ENCODE measurements at regions not wholly inside any gene's neighbourhood (a gene's known extent, or its start where the extent isn't known, plus 50 kb on each side); places are given as distances from the start of the nearest gene placed in this dataset.

- 0 out of 2 replicates have a peak, but pooled peaks cover 6% of the 10 kb centered on the region for H3K4me1 ChIP-seq (ENCODE audit: insufficient read depth)
- H3K27ac ChIP-seq (ENCODE audit: low read depth): no peak overlapping the region
- H2AFZ ChIP-seq: no peak overlapping the region
- H3K36me3 ChIP-seq (ENCODE audit: insufficient read depth): no peaks in the 10 kb centered on the region
- Mint-ChIP-seq H3K4me1 (no peaks in the 10 kb centered on the region; the same call in 2 of the 3 replicates), H3K27me3 (ENCODE audit: insufficient read depth, low read depth, poor library complexity) (peaks cover 5% of the 10 kb centered on the region), H3K36me3 (ENCODE audit: low read depth) (no peaks in the 10 kb centered on the region), H3K27ac (no peak overlapping the region), H3K4me3 (no peak overlapping the region), H3K9me3 (no peaks in the 10 kb centered on the region)
- TF ChIP-seq EZH2 (IDR thresholded peaks at IDR 0.05; ENCODE audit: low read depth, unreplicated experiment): no peak
- no peak for TF ChIP-seq CREB1 (CRISPR knock-in tag; IDR thresholded peaks at IDR 0.05; ENCODE audit: low read depth)
- no peak for TF ChIP-seq JUNB (IDR thresholded peaks at IDR 0.05; ENCODE audit: unreplicated experiment)
- TF ChIP-seq, protein P1, sequence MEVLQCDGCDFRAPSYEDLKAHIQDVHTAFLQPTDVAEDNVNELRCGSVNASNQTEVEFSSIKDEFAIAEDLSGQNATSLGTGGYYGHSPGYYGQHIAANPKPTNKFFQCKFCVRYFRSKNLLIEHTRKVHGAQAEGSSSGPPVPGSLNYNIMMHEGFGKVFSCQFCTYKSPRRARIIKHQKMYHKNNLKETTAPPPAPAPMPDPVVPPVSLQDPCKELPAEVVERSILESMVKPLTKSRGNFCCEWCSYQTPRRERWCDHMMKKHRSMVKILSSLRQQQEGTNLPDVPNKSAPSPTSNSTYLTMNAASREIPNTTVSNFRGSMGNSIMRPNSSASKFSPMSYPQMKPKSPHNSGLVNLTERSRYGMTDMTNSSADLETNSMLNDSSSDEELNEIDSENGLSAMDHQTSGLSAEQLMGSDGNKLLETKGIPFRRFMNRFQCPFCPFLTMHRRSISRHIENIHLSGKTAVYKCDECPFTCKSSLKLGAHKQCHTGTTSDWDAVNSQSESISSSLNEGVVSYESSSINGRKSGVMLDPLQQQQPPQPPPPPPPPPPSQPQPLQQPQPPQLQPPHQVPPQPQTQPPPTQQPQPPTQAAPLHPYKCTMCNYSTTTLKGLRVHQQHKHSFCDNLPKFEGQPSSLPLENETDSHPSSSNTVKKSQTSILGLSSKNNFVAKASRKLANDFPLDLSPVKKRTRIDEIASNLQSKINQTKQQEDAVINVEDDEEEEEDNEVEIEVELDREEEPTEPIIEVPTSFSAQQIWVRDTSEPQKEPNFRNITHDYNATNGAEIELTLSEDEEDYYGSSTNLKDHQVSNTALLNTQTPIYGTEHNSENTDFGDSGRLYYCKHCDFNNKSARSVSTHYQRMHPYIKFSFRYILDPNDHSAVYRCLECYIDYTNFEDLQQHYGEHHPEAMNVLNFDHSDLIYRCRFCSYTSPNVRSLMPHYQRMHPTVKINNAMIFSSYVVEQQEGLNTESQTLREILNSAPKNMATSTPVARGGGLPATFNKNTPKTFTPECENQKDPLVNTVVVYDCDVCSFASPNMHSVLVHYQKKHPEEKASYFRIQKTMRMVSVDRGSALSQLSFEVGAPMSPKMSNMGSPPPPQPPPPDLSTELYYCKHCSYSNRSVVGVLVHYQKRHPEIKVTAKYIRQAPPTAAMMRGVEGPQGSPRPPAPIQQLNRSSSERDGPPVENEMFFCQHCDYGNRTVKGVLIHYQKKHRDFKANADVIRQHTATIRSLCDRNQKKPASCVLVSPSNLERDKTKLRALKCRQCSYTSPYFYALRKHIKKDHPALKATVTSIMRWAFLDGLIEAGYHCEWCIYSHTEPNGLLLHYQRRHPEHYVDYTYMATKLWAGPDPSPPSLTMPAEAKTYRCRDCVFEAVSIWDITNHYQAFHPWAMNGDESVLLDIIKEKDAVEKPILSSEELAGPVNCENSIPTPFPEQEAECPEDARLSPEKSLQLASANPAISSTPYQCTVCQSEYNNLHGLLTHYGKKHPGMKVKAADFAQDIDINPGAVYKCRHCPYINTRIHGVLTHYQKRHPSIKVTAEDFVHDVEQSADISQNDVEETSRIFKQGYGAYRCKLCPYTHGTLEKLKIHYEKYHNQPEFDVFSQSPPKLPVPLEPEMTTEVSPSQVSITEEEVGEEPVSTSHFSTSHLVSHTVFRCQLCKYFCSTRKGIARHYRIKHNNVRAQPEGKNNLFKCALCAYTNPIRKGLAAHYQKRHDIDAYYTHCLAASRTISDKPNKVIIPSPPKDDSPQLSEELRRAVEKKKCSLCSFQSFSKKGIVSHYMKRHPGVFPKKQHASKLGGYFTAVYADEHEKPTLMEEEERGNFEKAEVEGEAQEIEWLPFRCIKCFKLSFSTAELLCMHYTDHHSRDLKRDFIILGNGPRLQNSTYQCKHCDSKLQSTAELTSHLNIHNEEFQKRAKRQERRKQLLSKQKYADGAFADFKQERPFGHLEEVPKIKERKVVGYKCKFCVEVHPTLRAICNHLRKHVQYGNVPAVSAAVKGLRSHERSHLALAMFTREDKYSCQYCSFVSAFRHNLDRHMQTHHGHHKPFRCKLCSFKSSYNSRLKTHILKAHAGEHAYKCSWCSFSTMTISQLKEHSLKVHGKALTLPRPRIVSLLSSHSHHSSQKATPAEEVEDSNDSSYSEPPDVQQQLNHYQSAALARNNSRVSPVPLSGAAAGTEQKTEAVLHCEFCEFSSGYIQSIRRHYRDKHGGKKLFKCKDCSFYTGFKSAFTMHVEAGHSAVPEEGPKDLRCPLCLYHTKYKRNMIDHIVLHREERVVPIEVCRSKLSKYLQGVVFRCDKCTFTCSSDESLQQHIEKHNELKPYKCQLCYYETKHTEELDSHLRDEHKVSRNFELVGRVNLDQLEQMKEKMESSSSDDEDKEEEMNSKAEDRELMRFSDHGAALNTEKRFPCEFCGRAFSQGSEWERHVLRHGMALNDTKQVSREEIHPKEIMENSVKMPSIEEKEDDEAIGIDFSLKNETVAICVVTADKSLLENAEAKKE (CRISPR knock-in tag; IDR thresholded peaks at IDR 0.05): no peak
- TF ChIP-seq CTCF (conservative IDR thresholded peaks at IDR 0.05; ENCODE audit: low read depth in 2 of 2): no peak
- no peak for TF ChIP-seq STAT1 (IDR thresholded peaks at IDR 0.05; ENCODE audit: unreplicated experiment)
- TF ChIP-seq EZH2phosphoT487 (IDR thresholded peaks at IDR 0.05; ENCODE audit: unreplicated experiment): no peak
- H3K9me2 ChIP-seq (ENCODE audit: insufficient read depth): peaks cover 3% of the 10 kb centered on the region; the same call in 1 of the 2 replicates
- ATAC-seq (no peak), DNase-seq (ENCODE audit: low spot score) (no peak)
- no peak overlapping the region for H3K4me3 ChIP-seq
- H3K27me3 ChIP-seq (ENCODE audit: insufficient read depth): no peaks in the 10 kb centered on the region
- no peaks in the 10 kb centered on the region for H3F3A ChIP-seq (replicated peaks; ENCODE audit: low read depth)
- H4K20me1 ChIP-seq (replicated peaks; ENCODE audit: insufficient read depth): no peaks in the 10 kb centered on the region
- H3K4me2 ChIP-seq: no peak overlapping the region
- no peaks in the 10 kb centered on the region for H3K79me2 ChIP-seq (replicated peaks; ENCODE audit: insufficient read depth)
These were observed 78.1 kb upstream of the PPP2R5A start for GRCh38 chr1:212207118-212207517.
